Neuronal stem cell (in vitro differentiated cells): ENCODE measurements at regions not wholly inside any gene's neighbourhood (a gene's known extent, or its start where the extent isn't known, plus 50 kb on each side); places are given as distances from the start of the nearest gene placed in this dataset.
A peak's percentile ranks its signal among the peaks of the same experiment; 100 is the strongest.

ENCODE experiments used
- DNase-seq: peaks from one replicate; pipeline ENCODE4 v3.0.0-alpha.2; 2013; ENCODE audit warnings: low spot score
- H2AFZ ChIP-seq: one replicate; pipeline ENCODE4 v1.6.1; 2013; ENCODE audit warnings: mild to moderate bottlenecking, low read length, inconsistent platforms
- H2AK5ac ChIP-seq: 2 replicates; pipeline ENCODE4 v1.6.1; 2013; ENCODE audit warnings: low read depth, mild to moderate bottlenecking, inconsistent platforms, low read length, moderate library complexity, mixed read lengths
- H2BK120ac ChIP-seq: 2 replicates; pipeline ENCODE4 v1.6.1; 2013; ENCODE audit warnings: low read depth, mild to moderate bottlenecking, inconsistent platforms, low read length, moderate library complexity, mixed read lengths
- H2BK12ac ChIP-seq: one replicate; pipeline ENCODE4 v1.6.1; 2013; ENCODE audit warnings: low read length, inconsistent platforms
- H2BK15ac ChIP-seq: 2 replicates; pipeline ENCODE4 v1.6.1; 2013; ENCODE audit warnings: mild to moderate bottlenecking, low read length, inconsistent platforms, mixed read lengths
- H2BK5ac ChIP-seq: one replicate; pipeline ENCODE4 v1.6.1; 2013; ENCODE audit warnings: inconsistent platforms, mild to moderate bottlenecking, low read length, moderate library complexity
- H3K14ac ChIP-seq: one replicate; pipeline ENCODE4 v1.6.1; 2013; ENCODE audit warnings: low read length, inconsistent platforms
- H3K18ac ChIP-seq: 2 replicates; pipeline ENCODE4 v1.6.1; 2013; ENCODE audit warnings: low read length, inconsistent platforms
- H3K23ac ChIP-seq: 2 replicates; pipeline ENCODE4 v1.6.1; 2013; ENCODE audit warnings: low read depth, mild to moderate bottlenecking, mixed read lengths, low read length, inconsistent platforms; ENCODE audit not compliant: poor library complexity
- H3K27ac ChIP-seq: replicated peaks from 3 replicates; pipeline ENCODE4 v1.5.1; 2013; ENCODE audit warnings: low read length, inconsistent platforms
- H3K27me3 ChIP-seq, 3 experiments: 2 replicates each; pipeline ENCODE4 v1.6.1; 2013; ENCODE audit warnings: low read length in 3 of 3, mild to moderate bottlenecking in 2 of 3, inconsistent platforms in 1 of 3, low read depth in 1 of 3, mixed read lengths in 1 of 3, moderate library complexity in 1 of 3; ENCODE audit not compliant: control insufficient read depth in 3 of 3, insufficient read depth in 3 of 3
- H3K36me3 ChIP-seq, 2 donors: replicated peaks in 1 of 2; 2 replicates each; pipeline ENCODE4 v1.6.1; 2013; ENCODE audit warnings: low read length in 2 of 2; ENCODE audit not compliant: control insufficient read depth in 2 of 2, insufficient read depth in 2 of 2
- H3K4ac ChIP-seq: 2 replicates; pipeline ENCODE4 v1.6.1; 2013; ENCODE audit warnings: inconsistent platforms, mild to moderate bottlenecking, low read length, moderate library complexity
- H3K4me1 ChIP-seq, 2 donors: 1 replicate in 1 of 2; 2 replicates in 1 of 2; pipeline ENCODE4 v1.6.1; 2013; ENCODE audit warnings: low read length in 2 of 2, low read depth in 1 of 2; ENCODE audit not compliant: control insufficient read depth in 2 of 2, insufficient read depth in 1 of 2
- H3K4me2 ChIP-seq: one replicate; pipeline ENCODE4 v1.6.1; 2013; ENCODE audit warnings: mild to moderate bottlenecking, low read length, inconsistent platforms; ENCODE audit not compliant: insufficient read depth, poor library complexity, severe bottlenecking
- H3K4me3 ChIP-seq, 2 donors: 2 replicates each; pipeline ENCODE4 v1.5.1; 2013; ENCODE audit warnings: low read length in 2 of 2, mild to moderate bottlenecking in 2 of 2, inconsistent platforms in 1 of 2, moderate library complexity in 1 of 2
- H3K79me1 ChIP-seq: one replicate; pipeline ENCODE4 v1.6.1; 2013; ENCODE audit warnings: low read depth, mild to moderate bottlenecking, inconsistent platforms, low read length, moderate library complexity
- H3K9ac ChIP-seq: one replicate; pipeline ENCODE4 v1.6.1; 2013; ENCODE audit warnings: mild to moderate bottlenecking, low read depth, low read length, inconsistent platforms; ENCODE audit not compliant: poor library complexity
- H3K9me3 ChIP-seq, 2 donors: replicated peaks in 1 of 2; 2 replicates each; pipeline versions ENCODE3 to v1.6.1; 2013; ENCODE audit warnings: low read length in 2 of 2, mild to moderate bottlenecking in 2 of 2, inconsistent platforms in 1 of 2, low read depth in 1 of 2, mixed read lengths in 1 of 2, moderate library complexity in 1 of 2; ENCODE audit not compliant: control insufficient read depth in 2 of 2, insufficient read depth in 1 of 2
- H4K8ac ChIP-seq: one replicate; pipeline ENCODE4 v1.6.1; 2013; ENCODE audit warnings: low read depth, mild to moderate bottlenecking, inconsistent platforms, low read length, moderate library complexity
- H4K91ac ChIP-seq: one replicate; pipeline ENCODE4 v1.6.1; 2013; ENCODE audit warnings: low read length, low read depth, mild to moderate bottlenecking, inconsistent platforms; ENCODE audit not compliant: poor library complexity
- WGBS, 2 donors: extraction: QIAGEN DNeasy Blood & Tissue Kit; methylation state at CpG; one replicate each; pipeline ENCODE4 v1.1.7; 2013; ENCODE audit warnings: missing lambda C conversion rate in 2 of 2, mixed read lengths in 1 of 2; ENCODE audit not compliant: insufficient read length in 2 of 2, insufficient replicate concordance in 1 of 2; ENCODE audit errors: extremely low coverage in 2 of 2; 5-methylcytosine and 5-hydroxymethylcytosine counted together

- H2BK5ac ChIP-seq: no peak overlapping the region
- no peaks in the 10 kb centered on the region for H3K79me1 ChIP-seq
- no peak for DNase-seq
- no CpG with 5 or more reads among the region's 5 CpGs for WGBS, 2 donors
- no peak overlapping the region for H3K4ac ChIP-seq
- no peak overlapping the region for H2AFZ ChIP-seq
- no peak overlapping the region for H3K23ac ChIP-seq
- H4K8ac ChIP-seq: no peak overlapping the region
- H3K9me3 ChIP-seq: no peaks in the 10 kb centered on the region
- no peak overlapping the region for H3K18ac ChIP-seq
- H3K9ac ChIP-seq: no peak overlapping the region
- no peak overlapping the region for H3K27ac ChIP-seq
- H3K27me3 ChIP-seq: no peaks in the 10 kb centered on the region
- H3K36me3 ChIP-seq: no peaks in the 10 kb centered on the region
- no peak overlapping the region for H4K91ac ChIP-seq
- no peak overlapping the region for H2BK12ac ChIP-seq
- no peak overlapping the region for H2BK120ac ChIP-seq
- no peak overlapping the region for H2AK5ac ChIP-seq
- H3K4me2 ChIP-seq: no peak overlapping the region
- no peak overlapping the region for H3K14ac ChIP-seq
- H3K4me1 ChIP-seq: no peaks in the 10 kb centered on the region
- H3K4me3 ChIP-seq: no peak overlapping the region
- no peak overlapping the region for H2BK15ac ChIP-seq
Measured at GRCh38 chr4:135201081-135201480, 999.5 kb upstream of the PABPC4L start.

- Histone ChIP-seq H3K9me3 (no peaks in the 10 kb centered on the region), H3K14ac (no peak overlapping the region), H3K27ac (no peak overlapping the region), H3K9ac (no peak overlapping the region), H3K27me3 (no peaks in the 10 kb centered on the region), H2BK5ac (no peak overlapping the region), H2BK15ac (no peak overlapping the region), H3K18ac (no peak overlapping the region), H3K4me3 (no peak overlapping the region), H4K8ac (no peak overlapping the region), H3K4ac (no peak overlapping the region), H3K36me3 (no peaks in the 10 kb centered on the region), H3K4me1 (peaks cover 0 to 3% of the 10 kb centered on the region in 2 donors), H4K91ac (no peak overlapping the region), H3K4me2 (no peak overlapping the region), H2AK5ac (no peak overlapping the region), H3K79me1 (no peaks in the 10 kb centered on the region), H3K23ac (no peak overlapping the region), H2AFZ (no peak overlapping the region), H2BK12ac (no peak overlapping the region), H2BK120ac (no peak overlapping the region)
- WGBS, 2 donors: no CpG with 5 or more reads among the region's 1 CpG
- no peak for DNase-seq
Measured at GRCh38 chr4:135197641-135198040, 996.1 kb upstream of the PABPC4L start.

GRCh38 chr4:135194477-135194876, 992.9 kb upstream of the PABPC4L start:
- Histone ChIP-seq H2AK5ac (no peak overlapping the region), H3K23ac (no peak overlapping the region), H3K27me3 (no peaks in the 10 kb centered on the region), H2BK15ac (no peak overlapping the region), H3K4me2 (no peak overlapping the region), H2AFZ (no peak overlapping the region), H2BK120ac (no peak overlapping the region), H3K36me3 (no peaks in the 10 kb centered on the region), H3K9ac (no peak overlapping the region), H3K9me3 (no peaks in the 10 kb centered on the region), H4K91ac (no peak overlapping the region), H3K4me3 (no peak overlapping the region), H3K18ac (no peak overlapping the region), H2BK12ac (no peak overlapping the region), H3K27ac (no peak overlapping the region), H2BK5ac (no peak overlapping the region), H3K4ac (no peak overlapping the region), H4K8ac (no peak overlapping the region), H3K14ac (no peak overlapping the region), H3K4me1 (peaks cover 0 to 4% of the 10 kb centered on the region in 2 donors), H3K79me1 (no peaks in the 10 kb centered on the region)
- no CpG with 5 or more reads among the region's 1 CpG for WGBS, 2 donors
- no peak for DNase-seq

GRCh38 chr4:135192751-135193535, 991.4 kb upstream of the PABPC4L start:
- no peak overlapping the region for H2BK5ac ChIP-seq
- H3K4me3 ChIP-seq: no peak overlapping the region
- no peak overlapping the region for H3K4ac ChIP-seq
- no peaks in the 10 kb centered on the region for H3K79me1 ChIP-seq
- WGBS, 2 donors: no CpG with 5 or more reads among the region's 2 CpGs
- H3K27me3 ChIP-seq: no peaks in the 10 kb centered on the region
- peaks cover 0 to 4% of the 10 kb centered on the region in 2 donors for H3K4me1 ChIP-seq
- H3K23ac ChIP-seq: no peak overlapping the region
- no peaks in the 10 kb centered on the region for H3K9me3 ChIP-seq
- no peak overlapping the region for H2AK5ac ChIP-seq
- no peak overlapping the region for H3K27ac ChIP-seq
- no peak overlapping the region for H4K8ac ChIP-seq
- H2BK120ac ChIP-seq: no peak overlapping the region
- H4K91ac ChIP-seq: no peak overlapping the region
- no peak overlapping the region for H2BK12ac ChIP-seq
- no peak overlapping the region for H2BK15ac ChIP-seq
- H2AFZ ChIP-seq: peak overlapping the region; percentile 65
- no peaks in the 10 kb centered on the region for H3K36me3 ChIP-seq
- no peak for DNase-seq
- H3K4me2 ChIP-seq: no peak overlapping the region
- H3K9ac ChIP-seq: no peak overlapping the region
- H3K18ac ChIP-seq: no peak overlapping the region
- H3K14ac ChIP-seq: no peak overlapping the region
